Activated CD8-positive, alpha-beta T cell treated with anti-CD3 and anti-CD28 coated beads for 36 hours (primary cell): ENCODE measurements at regions not wholly inside any gene's neighbourhood (a gene's known extent, or its start where the extent isn't known, plus 50 kb on each side); places are given as distances from the start of the nearest gene placed in this dataset.

ENCODE experiments used
- ATAC-seq: fragments of 200-7000 bp; cut with Tn5 transposase; one replicate; pipeline ENCODE4 v1.10.0; 2021; ENCODE audit warnings: mild to moderate bottlenecking, moderate library complexity
- CTCF ChIA-PET: fragments of 350-600 bp; sonication (Branson Sonifier 250); formaldehyde crosslinking; loops from one replicate; lab custom pipeline; 2021; ENCODE audit warnings: antibody characterized with exemption; lab: Charles Lee
- POLR2A ChIA-PET: fragments of 350-600 bp; sonication (Branson Sonifier 250); formaldehyde crosslinking; loops from one replicate; lab custom pipeline; 2021; ENCODE audit warnings: antibody characterized with exemption; lab: Charles Lee
- DNase-seq: peaks from one replicate; pipeline ENCODE4 v3.0.0-alpha.2; 2020
- H3K27ac Mint-ChIP-seq: one replicate; pipeline ENCODE4 v1.8.0; 2021; ENCODE audit warnings: mild to moderate bottlenecking, mixed read lengths
- H3K27me3 Mint-ChIP-seq: one replicate; pipeline ENCODE4 v1.8.0; 2021; ENCODE audit warnings: mixed read lengths
- H3K36me3 Mint-ChIP-seq: one replicate; pipeline ENCODE4 v1.8.0; 2021; ENCODE audit warnings: low read depth, mixed read lengths
- H3K4me1 Mint-ChIP-seq: one replicate; pipeline ENCODE4 v1.8.0; 2021; ENCODE audit warnings: low read depth, mixed read lengths
- H3K4me3 Mint-ChIP-seq: one replicate; pipeline ENCODE4 v1.8.0; 2021; ENCODE audit warnings: mild to moderate bottlenecking, moderate library complexity, mixed read lengths
- H3K9me3 Mint-ChIP-seq: one replicate; pipeline ENCODE4 v1.8.0; 2021; ENCODE audit warnings: mixed read lengths
- CTCF ChIP-seq: fragments of 200-600 bp; IDR thresholded peaks from one replicate; pipeline ENCODE4 v1.8.0; 2022; ENCODE audit warnings: antibody characterized with exemption, mild to moderate bottlenecking
- intact Hi-C: fragments of 100-400 bp; cut with micrococcal nuclease; formaldehyde crosslinking; loops from one replicate; pipeline ENCODE4 v1.10.0; 2022

- H3K27me3 Mint-ChIP-seq = peaks cover 6% of the 10 kb centered on the region
- no peaks in the 10 kb centered on the region for H3K4me1 Mint-ChIP-seq
- peaks cover 14% of the 10 kb centered on the region for H3K9me3 Mint-ChIP-seq
- CTCF ChIA-PET = no interaction called here
- ATAC-seq (no peak), DNase-seq (no peak)
- intact Hi-C loops = no loop called here
- no peak overlapping the region for H3K4me3 Mint-ChIP-seq
- POLR2A ChIA-PET = no interaction called here
- no peak overlapping the region for H3K27ac Mint-ChIP-seq
- peaks cover 1% of the 10 kb centered on the region for H3K36me3 Mint-ChIP-seq
- TF ChIP-seq CTCF = no peak
Measured at GRCh38 chr20:56094228-56094627, 88.9 kb upstream of the CBLN4 start.

GRCh38 chr20:56098981-56099500, 93.7 kb upstream of the CBLN4 start:
- Mint-ChIP-seq H3K36me3 (no peaks in the 10 kb centered on the region), H3K4me1 (no peaks in the 10 kb centered on the region), H3K27ac (no peak overlapping the region), H3K4me3 (no peak overlapping the region), H3K27me3 (no peaks in the 10 kb centered on the region), H3K9me3 (peaks cover 8% of the 10 kb centered on the region)
- DNase-seq (no peak), ATAC-seq (no peak)
- intact Hi-C loops = no loop called here
- ChIA-PET POLR2A (no interaction called here), CTCF (no interaction called here)
- no peak for TF ChIP-seq CTCF

- ATAC-seq = no peak
- Mint-ChIP-seq H3K4me3 (no peak overlapping the region), H3K9me3 (no peaks in the 10 kb centered on the region), H3K27me3 (no peaks in the 10 kb centered on the region), H3K36me3 (no peaks in the 10 kb centered on the region), H3K4me1 (no peaks in the 10 kb centered on the region), H3K27ac (no peak overlapping the region)
- ChIA-PET POLR2A (no interaction called here), CTCF (no interaction called here)
- DNase-seq = no peak
- TF ChIP-seq CTCF = no peak
- intact Hi-C loops = no loop called here
Measured at GRCh38 chr20:56111961-56112730, 106.8 kb upstream of the CBLN4 start.

GRCh38 chr20:56117350-56117749, 112.0 kb upstream of the CBLN4 start:
- intact Hi-C loops = no loop called here
- H3K4me1 Mint-ChIP-seq = no peaks in the 10 kb centered on the region
- H3K36me3 Mint-ChIP-seq = no peaks in the 10 kb centered on the region

More at GRCh38 chr20:56117350-56117749, 112.0 kb upstream of the CBLN4 start:
- ChIA-PET CTCF (no interaction called here), POLR2A (no interaction called here)
- H3K9me3 Mint-ChIP-seq = no peaks in the 10 kb centered on the region
- no peaks in the 10 kb centered on the region for H3K27me3 Mint-ChIP-seq
- no peak overlapping the region for H3K4me3 Mint-ChIP-seq
- no peak overlapping the region for H3K27ac Mint-ChIP-seq
- DNase-seq = no peak
- ATAC-seq = no peak
- no peak for TF ChIP-seq CTCF
